Upper lobe of right lung (tissue), 1 donor: ENCODE measurements at regions not wholly inside any gene's neighbourhood (a gene's known extent, or its start where the extent isn't known, plus 50 kb on each side); places are given as distances from the start of the nearest gene placed in this dataset.

ENCODE experiments used
- ATAC-seq: fragments of 200-7000 bp; cut with Tn5 transposase; one replicate; pipeline ENCODE4 v1.9.1; 2020; ENCODE audit warnings: mild to moderate bottlenecking, moderate library complexity
- DNase-seq: peaks from one replicate; pipeline ENCODE4 v3.0.0-alpha.2; 2020
- H3K27ac ChIP-seq: fragments of 200-600 bp; one replicate; pipeline ENCODE4 v1.8.0; 2022
- H3K27me3 ChIP-seq: fragments of 200-600 bp; one replicate; pipeline ENCODE4 v1.8.0; 2022; ENCODE audit warnings: mild to moderate bottlenecking
- H3K36me3 ChIP-seq: fragments of 200-600 bp; one replicate; pipeline ENCODE4 v1.8.0; 2022
- H3K4me1 ChIP-seq: fragments of 200-600 bp; one replicate; pipeline ENCODE4 v1.8.0; 2022
- H3K4me3 ChIP-seq: fragments of 200-600 bp; one replicate; pipeline ENCODE4 v1.8.0; 2022; ENCODE audit warnings: mild to moderate bottlenecking
- H3K9me3 ChIP-seq: fragments of 200-600 bp; one replicate; pipeline ENCODE4 v1.8.0; 2022
- intact Hi-C: fragments of 100-400 bp; cut with DNase I; formaldehyde crosslinking; loops from one replicate; pipeline ENCODE4 v1.11.0; 2022
- TF ChIP-seq, protein P1 (sequence below): fragments of 200-600 bp; IDR thresholded peaks from one replicate; pipeline ENCODE4 v1.8.0; 2022; ENCODE audit warnings: antibody characterized with exemption
- donor health status: DM: no; HTN: yes; CAD: no; lungs with severe emphysema.

DNA sequence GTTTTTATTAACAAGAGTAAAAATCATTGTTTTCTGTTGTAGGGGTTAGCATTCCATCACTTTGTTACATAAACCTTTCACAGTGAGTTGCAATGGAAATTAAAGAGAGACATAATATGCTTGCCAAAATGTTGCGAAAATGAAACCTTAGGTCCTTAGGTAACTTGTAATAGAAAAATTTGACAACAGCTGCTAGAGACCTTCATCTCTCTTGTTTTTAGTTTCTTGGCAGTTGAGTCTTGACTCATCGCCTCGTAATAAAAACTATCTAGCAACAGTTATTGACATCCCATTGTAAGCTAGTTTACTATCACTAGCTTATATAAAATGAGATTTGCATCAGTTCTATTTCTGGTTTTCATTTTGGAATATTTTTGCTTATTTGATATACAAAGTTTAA, 179.0 kb upstream of the MMS22L start:
- intact Hi-C loops, result no loop called here
- Histone ChIP-seq H3K9me3 (no peaks in the 10 kb centered on the region), H3K4me1 (no peaks in the 10 kb centered on the region), H3K27ac (no peak overlapping the region), H3K4me3 (no peak overlapping the region), H3K27me3 (no peaks in the 10 kb centered on the region), H3K36me3 (no peaks in the 10 kb centered on the region)
- ATAC-seq, result no peak
- TF ChIP-seq, protein P1, sequence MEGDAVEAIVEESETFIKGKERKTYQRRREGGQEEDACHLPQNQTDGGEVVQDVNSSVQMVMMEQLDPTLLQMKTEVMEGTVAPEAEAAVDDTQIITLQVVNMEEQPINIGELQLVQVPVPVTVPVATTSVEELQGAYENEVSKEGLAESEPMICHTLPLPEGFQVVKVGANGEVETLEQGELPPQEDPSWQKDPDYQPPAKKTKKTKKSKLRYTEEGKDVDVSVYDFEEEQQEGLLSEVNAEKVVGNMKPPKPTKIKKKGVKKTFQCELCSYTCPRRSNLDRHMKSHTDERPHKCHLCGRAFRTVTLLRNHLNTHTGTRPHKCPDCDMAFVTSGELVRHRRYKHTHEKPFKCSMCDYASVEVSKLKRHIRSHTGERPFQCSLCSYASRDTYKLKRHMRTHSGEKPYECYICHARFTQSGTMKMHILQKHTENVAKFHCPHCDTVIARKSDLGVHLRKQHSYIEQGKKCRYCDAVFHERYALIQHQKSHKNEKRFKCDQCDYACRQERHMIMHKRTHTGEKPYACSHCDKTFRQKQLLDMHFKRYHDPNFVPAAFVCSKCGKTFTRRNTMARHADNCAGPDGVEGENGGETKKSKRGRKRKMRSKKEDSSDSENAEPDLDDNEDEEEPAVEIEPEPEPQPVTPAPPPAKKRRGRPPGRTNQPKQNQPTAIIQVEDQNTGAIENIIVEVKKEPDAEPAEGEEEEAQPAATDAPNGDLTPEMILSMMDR, result no peak
- no peak for DNase-seq

DNA sequence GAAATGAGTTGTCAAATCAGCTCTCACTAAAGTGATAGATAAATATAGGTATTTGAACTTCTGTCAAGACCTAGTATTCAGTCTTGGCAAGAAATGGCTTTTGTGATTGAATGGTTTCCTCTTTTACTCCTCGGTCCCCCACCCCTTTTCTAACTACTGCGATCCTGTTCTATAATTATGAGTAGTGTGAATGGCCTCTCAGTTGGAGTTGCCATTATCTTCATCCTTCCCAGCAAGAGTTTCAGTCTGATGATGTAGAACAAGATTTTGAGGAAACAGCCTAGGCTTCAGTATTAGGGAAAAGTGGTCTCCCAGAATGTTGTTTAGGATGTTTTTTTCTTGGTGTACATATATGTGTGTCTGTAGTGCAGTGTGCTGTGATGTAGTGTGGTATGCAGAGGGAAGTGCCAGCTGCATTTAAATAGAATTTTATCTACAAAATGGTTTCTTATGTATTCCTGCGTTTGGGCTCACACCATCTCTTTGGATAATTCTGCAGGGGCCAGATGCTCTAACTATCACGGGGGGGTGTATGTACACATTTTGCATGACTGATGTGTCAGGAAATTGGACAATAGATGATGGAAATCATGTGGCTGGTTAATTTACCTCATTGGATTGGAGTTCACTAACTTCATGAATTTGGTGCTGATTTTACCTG, 180.1 kb upstream of the MMS22L start:
- ATAC-seq (no peak), DNase-seq (no peak)
- intact Hi-C loops, result no loop called here
- Histone ChIP-seq H3K4me1 (no peaks in the 10 kb centered on the region), H3K4me3 (no peak overlapping the region), H3K9me3 (no peaks in the 10 kb centered on the region), H3K27ac (no peak overlapping the region), H3K36me3 (no peaks in the 10 kb centered on the region), H3K27me3 (no peaks in the 10 kb centered on the region)
- TF ChIP-seq, protein P1, result no peak

DNA sequence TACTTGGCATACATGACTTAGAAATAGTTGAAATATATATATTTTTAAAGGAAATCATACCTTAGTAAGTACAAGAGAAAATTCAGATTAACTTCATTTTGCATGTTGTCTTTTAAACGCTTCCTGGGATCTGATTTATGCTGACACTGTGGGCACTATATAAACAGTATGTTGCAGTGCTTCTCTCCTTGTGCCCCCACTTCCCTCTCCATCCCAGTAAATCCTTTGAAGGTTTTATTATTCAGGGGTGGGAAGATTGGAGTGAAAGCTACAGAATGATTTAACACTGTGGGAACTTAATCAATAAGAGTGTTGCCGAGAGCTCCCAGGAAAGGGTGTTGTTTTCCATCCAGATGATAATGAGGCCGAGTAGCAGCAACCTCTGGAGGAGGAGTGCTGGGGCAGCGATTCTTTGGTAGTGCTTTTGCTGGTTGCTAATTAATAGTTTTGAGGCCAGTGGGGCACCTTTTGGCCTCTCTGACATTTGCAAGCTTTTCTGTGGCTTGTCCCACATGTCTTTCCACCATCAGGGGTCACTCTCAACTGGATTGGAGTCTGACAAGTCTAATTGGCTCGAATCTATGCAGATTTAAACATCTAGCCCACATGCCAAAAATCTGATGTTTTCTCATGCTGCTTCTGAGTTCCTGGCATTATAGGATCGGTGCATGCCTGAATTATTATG, 183.0 kb upstream of the MMS22L start:
- no peaks in the 10 kb centered on the region for H3K27me3 ChIP-seq
- no peaks in the 10 kb centered on the region for H3K9me3 ChIP-seq
- TF ChIP-seq, protein P1, result no peak
- intact Hi-C loops, result no loop called here
- no peaks in the 10 kb centered on the region for H3K4me1 ChIP-seq
- ATAC-seq (no peak), DNase-seq (no peak)
- no peak overlapping the region for H3K27ac ChIP-seq
- no peaks in the 10 kb centered on the region for H3K36me3 ChIP-seq
- H3K4me3 ChIP-seq, result no peak overlapping the region

DNA sequence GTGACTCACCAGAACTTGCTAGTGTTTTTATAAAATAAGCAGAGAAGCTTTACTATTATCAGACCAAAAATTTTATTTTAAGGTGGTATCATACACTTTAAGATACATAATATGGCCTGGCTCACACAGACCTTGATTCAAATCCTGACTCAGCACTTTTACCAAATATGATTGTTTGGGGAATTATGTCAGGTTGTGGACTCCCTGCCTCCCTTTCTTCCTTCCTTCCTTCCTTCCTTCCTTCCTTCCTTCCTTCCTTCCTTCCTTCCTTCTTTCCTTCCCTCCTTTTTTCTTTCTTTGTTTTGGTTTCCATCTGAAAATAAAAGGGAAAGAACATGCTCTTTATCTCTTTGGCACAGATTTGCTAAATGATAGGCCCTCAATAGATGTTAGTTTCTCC, 186.0 kb upstream of the MMS22L start:
- H3K4me3 ChIP-seq, result no peak overlapping the region
- TF ChIP-seq, protein P1, result no peak
- DNase-seq (no peak), ATAC-seq (no peak)
- H3K36me3 ChIP-seq, result no peaks in the 10 kb centered on the region
- no peaks in the 10 kb centered on the region for H3K4me1 ChIP-seq
- intact Hi-C loops, result no loop called here
- H3K9me3 ChIP-seq, result no peaks in the 10 kb centered on the region
- H3K27ac ChIP-seq, result no peak overlapping the region
- no peaks in the 10 kb centered on the region for H3K27me3 ChIP-seq

DNA sequence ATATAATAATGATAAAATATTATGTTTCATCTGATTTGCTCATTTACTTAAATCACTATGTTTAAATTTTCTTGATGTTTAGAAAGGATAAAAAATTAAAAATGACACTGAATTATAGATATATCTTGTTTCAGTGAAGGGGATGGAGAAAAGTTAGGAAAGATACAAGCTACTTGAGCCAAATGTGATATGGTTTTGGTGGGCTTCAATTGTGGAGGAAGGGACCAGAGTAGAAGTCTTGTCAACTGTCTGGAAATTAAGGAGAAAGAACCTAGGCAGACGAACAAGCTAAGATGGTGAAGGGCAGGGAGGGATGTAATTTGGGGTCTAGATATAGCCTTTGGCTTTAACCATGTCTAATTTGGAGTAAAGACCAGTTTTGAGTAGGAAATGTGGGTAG, 186.4 kb upstream of the MMS22L start:
- no peak for ATAC-seq
- Histone ChIP-seq H3K27ac (no peak overlapping the region), H3K36me3 (no peaks in the 10 kb centered on the region), H3K27me3 (no peaks in the 10 kb centered on the region), H3K4me3 (no peak overlapping the region), H3K4me1 (no peaks in the 10 kb centered on the region), H3K9me3 (no peaks in the 10 kb centered on the region)
- TF ChIP-seq, protein P1, result no peak
- DNase-seq, result no peak
- intact Hi-C loops, result no loop called here
